ENCODE measurements at regions not wholly inside any gene's neighbourhood (a gene's known extent, or its start where the extent isn't known, plus 50 kb on each side); places are given as distances from the start of the nearest gene placed in this dataset.
"Not testable (repeated sequence)": the region's sequence is repeated elsewhere in the genome, so short reads cannot be mapped to it uniquely, and the experiment has no call there.

- no peak for DNase-seq
Measured at GRCh38 chr18:5720132-5720531, 175.2 kb downstream of the TMEM200C start.

- DNase-seq: no peak
Measured at GRCh38 chr18:5717256-5717655, 173.5 kb upstream of the EPB41L3 start.

- no peak for DNase-seq
Measured at GRCh38 chr18:5710676-5711075, 166.9 kb upstream of the EPB41L3 start.

- no peak for DNase-seq
Measured at GRCh38 chr18:5710235-5710634, 166.4 kb upstream of the EPB41L3 start.

GRCh38 chr18:5709476-5710095, 165.8 kb upstream of the EPB41L3 start:
- DNase-seq: no peak

GRCh38 chr18:5707586-5707985, 163.8 kb upstream of the EPB41L3 start:
- no peak for DNase-seq

- no peak for DNase-seq
Measured at GRCh38 chr18:5705393-5705792, 161.6 kb upstream of the EPB41L3 start.

- no peak for DNase-seq
Measured at GRCh38 chr18:5704847-5705246, 161.1 kb upstream of the EPB41L3 start.

- DNase-seq: not testable (repeated sequence)
Measured at GRCh38 chr18:5702016-5702415, 158.2 kb upstream of the EPB41L3 start.

GRCh38 chr18:5693699-5694294, 150.0 kb upstream of the EPB41L3 start:
- no peak for DNase-seq

GRCh38 chr18:5678779-5679406, 135.1 kb upstream of the EPB41L3 start:
- no peak for DNase-seq

GRCh38 chr18:5678278-5678677, 134.5 kb upstream of the EPB41L3 start:
- no peak for DNase-seq

GRCh38 chr18:5673616-5674015, 129.8 kb upstream of the EPB41L3 start:
- no peak for DNase-seq

GRCh38 chr18:5669585-5669984, 125.8 kb upstream of the EPB41L3 start:
- no peak for DNase-seq

GRCh38 chr18:5668087-5668715, 124.4 kb upstream of the EPB41L3 start:
- no peak for DNase-seq

- no peak for DNase-seq
Measured at GRCh38 chr18:5667356-5667755, 123.6 kb upstream of the EPB41L3 start.

GRCh38 chr18:5662586-5663090, 118.8 kb upstream of the EPB41L3 start:
- DNase-seq: no peak

- no peak for DNase-seq
Measured at GRCh38 chr18:5661179-5661578, 117.4 kb upstream of the EPB41L3 start.

- no peak for DNase-seq
Measured at GRCh38 chr18:5653802-5654201, 110.0 kb upstream of the EPB41L3 start.

- no peak for DNase-seq
Measured at GRCh38 chr18:5651736-5652135, 107.9 kb upstream of the EPB41L3 start.

GRCh38 chr18:5649439-5649838, 105.6 kb upstream of the EPB41L3 start:
- DNase-seq: no peak

GRCh38 chr18:5646739-5647138, 102.9 kb upstream of the EPB41L3 start:
- DNase-seq: no peak

- DNase-seq: no peak
Measured at GRCh38 chr18:5643288-5643687, 99.5 kb upstream of the EPB41L3 start.
